ENCODE measurements at regions not wholly inside any gene's neighbourhood (a gene's known extent, or its start where the extent isn't known, plus 50 kb on each side); places are given as distances from the start of the nearest gene placed in this dataset.

DNA sequence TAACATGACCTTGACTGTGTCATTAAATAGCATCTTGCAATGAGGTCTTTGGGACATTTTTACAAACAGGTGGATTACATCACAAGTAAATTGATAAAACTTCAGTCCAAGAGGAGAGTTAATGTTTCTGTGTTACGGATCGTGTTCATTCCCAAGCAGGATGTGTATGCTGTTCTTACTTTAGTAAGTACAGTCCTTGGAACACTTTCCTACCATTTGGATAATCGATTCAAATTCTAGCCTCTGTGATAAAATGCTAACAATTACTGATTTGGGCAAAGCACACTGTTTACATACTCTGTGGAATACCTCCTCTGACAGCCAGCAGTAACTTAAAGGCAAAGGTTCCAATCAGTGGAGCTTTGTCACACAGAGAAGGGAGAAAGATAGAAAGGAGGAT lies 351.7 kb downstream of the FAT3 start (continued):
- no peak for TF ChIP-seq NANOG (IDR thresholded peaks at IDR 0.05; ENCODE audit: insufficient read depth, low read depth, low read length, poor library complexity, severe bottlenecking)
- no peak for TF ChIP-seq CTCF (IDR thresholded peaks at IDR 0.05; ENCODE audit: control extremely low read depth in 1 of 3, insufficient read depth in 1 of 3, low read depth in 1 of 3, low read length in 3 of 3)
- TF ChIP-seq ZNF274 (IDR thresholded peaks at IDR 0.05; ENCODE audit: borderline replicate concordance, extremely low read depth, low read length): no peak
- no peak for TF ChIP-seq KDM4A (IDR thresholded peaks at IDR 0.05; ENCODE audit: low read depth, low read length, severe bottlenecking)
- TF ChIP-seq RBBP5 (IDR thresholded peaks at IDR 0.05; ENCODE audit: borderline replicate concordance, low read depth, low read length): no peak
- no peak for TF ChIP-seq CEBPB (IDR thresholded peaks at IDR 0.05; ENCODE audit: low read depth, low read length)
